Heart left ventricle (tissue), 13 donors: ENCODE measurements at regions not wholly inside any gene's neighbourhood (a gene's known extent, or its start where the extent isn't known, plus 50 kb on each side); places are given as distances from the start of the nearest gene placed in this dataset.

Experiments used
- POLR2A ChIP-seq, 2 donors: fragments of 450-650 bp; IDR thresholded peaks; one replicate each; pipeline ENCODE4 v1.6.1; 2017; ENCODE audit warnings: antibody characterized with exemption in 2 of 2, mild to moderate bottlenecking in 2 of 2, moderate library complexity in 2 of 2
- TF ChIP-seq, protein P1 (sequence below), 12 donors: fragments of 200-600 bp; sonication (generic) in 4 of 12; IDR thresholded peaks; one replicate each; pipeline versions ENCODE4 v1.5.0 to v1.8.0; 2018 to 2022; ENCODE audit warnings: antibody characterized with exemption in 12 of 12, mild to moderate bottlenecking in 5 of 12
- donor health status: ischemic (EF 13 %, LVEDD 7.1; RV severe dilation, severe dysfunction).
- donor health status: DM: no; HTN: yes; CAD: no.
- donor health status: DM: no; HTN: no; CAD: no.
- donor health status: ischemic (EF 25% LVEDD 6.9; RV normal size, moderate dysfunction).
- donor health status: ischemic (EF 25% LVEDD 5.7; RV mildly dilated, moderate dysfunction).
- donor health status: ischemic (EF 35%, LVEDD 5.7; RV mildly dilated, moderate dysfunction).
- donor health status: nonischemic (EF 11% LVEDD 7.7; RV severe dilation, severe dysfunction).
- donor health status: DM: yes; HTN: yes; CAD: no.
- donor health status: PGD.
- donor health status: ischemic (EF 29% LVEDD 5.4; RV normal size, mild dysfunction).
- donor health status: nonischemic (EF 23%, LVEDD 6.1; RV moderate dilation, normal function).

DNA sequence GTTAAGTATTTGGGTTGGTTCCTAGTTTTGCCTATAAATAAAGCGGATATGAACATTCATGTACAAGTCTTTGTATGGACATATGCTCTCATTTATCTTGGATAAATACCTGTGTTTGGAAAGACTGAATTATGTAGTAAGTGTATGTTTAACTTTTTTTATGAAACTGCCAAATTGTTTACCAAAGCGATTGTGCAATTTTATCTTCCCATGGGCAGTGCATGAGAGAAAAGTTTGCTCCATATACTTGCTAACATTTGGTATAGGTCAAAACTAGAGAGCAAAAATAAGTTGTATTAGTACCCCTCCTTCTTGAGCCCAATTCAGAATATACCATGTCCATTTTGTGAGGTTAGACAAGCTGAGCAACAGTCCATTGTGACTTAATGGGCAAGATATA lies 502.6 kb downstream of the SQOR start:
- TF ChIP-seq, protein P1, sequence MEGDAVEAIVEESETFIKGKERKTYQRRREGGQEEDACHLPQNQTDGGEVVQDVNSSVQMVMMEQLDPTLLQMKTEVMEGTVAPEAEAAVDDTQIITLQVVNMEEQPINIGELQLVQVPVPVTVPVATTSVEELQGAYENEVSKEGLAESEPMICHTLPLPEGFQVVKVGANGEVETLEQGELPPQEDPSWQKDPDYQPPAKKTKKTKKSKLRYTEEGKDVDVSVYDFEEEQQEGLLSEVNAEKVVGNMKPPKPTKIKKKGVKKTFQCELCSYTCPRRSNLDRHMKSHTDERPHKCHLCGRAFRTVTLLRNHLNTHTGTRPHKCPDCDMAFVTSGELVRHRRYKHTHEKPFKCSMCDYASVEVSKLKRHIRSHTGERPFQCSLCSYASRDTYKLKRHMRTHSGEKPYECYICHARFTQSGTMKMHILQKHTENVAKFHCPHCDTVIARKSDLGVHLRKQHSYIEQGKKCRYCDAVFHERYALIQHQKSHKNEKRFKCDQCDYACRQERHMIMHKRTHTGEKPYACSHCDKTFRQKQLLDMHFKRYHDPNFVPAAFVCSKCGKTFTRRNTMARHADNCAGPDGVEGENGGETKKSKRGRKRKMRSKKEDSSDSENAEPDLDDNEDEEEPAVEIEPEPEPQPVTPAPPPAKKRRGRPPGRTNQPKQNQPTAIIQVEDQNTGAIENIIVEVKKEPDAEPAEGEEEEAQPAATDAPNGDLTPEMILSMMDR (IDR thresholded peaks at IDR 0.05): no peak
- no peak for TF ChIP-seq POLR2A (IDR thresholded peaks at IDR 0.05)
